IMR-90 (cell line): ENCODE measurements at regions not wholly inside any gene's neighbourhood (a gene's known extent, or its start where the extent isn't known, plus 50 kb on each side); places are given as distances from the start of the nearest gene placed in this dataset.

Source experiments
- ATAC-seq: fragments of 200-7000 bp; cut with Tn5 transposase; 2 replicates; pipeline ENCODE4 v1.9.1; 2020; ENCODE audit warnings: low read depth, mild to moderate bottlenecking, moderate library complexity
- BruUV-seq: library from RNA; stranded (reverse); fragments of 400-500 nt; replicated peaks from 2 replicates; lab custom pipeline; 2021; lab: Mats Ljungman, UMichigan
- CTCF ChIA-PET: fragments of 300-600 bp; formaldehyde crosslinking; extraction: SDS; loops from one replicate; lab custom pipeline; 2021; ENCODE audit warnings: antibody characterized with exemption; lab: Yijun Ruan, JAX
- POLR2A ChIA-PET: fragments of 300-600 bp; sonication (Branson Sonifier 250); formaldehyde crosslinking; loops from one replicate; lab custom pipeline; 2022; ENCODE audit warnings: antibody characterized with exemption; ENCODE audit not compliant: unreplicated experiment; lab: Charles Lee
- DNase-seq: peaks from one replicate; pipeline ENCODE4 v3.0.0; 2013
- H2AFZ ChIP-seq: replicated peaks from 2 replicates; pipeline ENCODE3; 2013; ENCODE audit warnings: low read length, mild to moderate bottlenecking; ENCODE audit not compliant: poor library complexity
- H2AK5ac ChIP-seq: 2 replicates; pipeline ENCODE4 v1.6.1; 2013; ENCODE audit warnings: low read depth, low read length, inconsistent platforms
- H2AK9ac ChIP-seq: replicated peaks from 2 replicates; pipeline ENCODE3; 2013; ENCODE audit warnings: mild to moderate bottlenecking, low read depth, low read length, moderate library complexity; ENCODE audit not compliant: poor library complexity
- H2BK120ac ChIP-seq: 2 replicates; pipeline ENCODE4 v1.6.1; 2013; ENCODE audit warnings: low read depth, low read length, inconsistent platforms
- H2BK15ac ChIP-seq: 3 replicates; pipeline ENCODE4 v1.6.1; 2013; ENCODE audit warnings: low read depth, low read length, inconsistent platforms
- H2BK20ac ChIP-seq: 2 replicates; pipeline ENCODE4 v1.6.1; 2013; ENCODE audit warnings: low read depth, mild to moderate bottlenecking, inconsistent platforms, low read length, moderate library complexity
- H2BK5ac ChIP-seq: 2 replicates; pipeline ENCODE4 v1.6.1; 2013; ENCODE audit warnings: mild to moderate bottlenecking, low read depth, low read length, inconsistent platforms; ENCODE audit not compliant: poor library complexity, severe bottlenecking
- H3K14ac ChIP-seq: replicated peaks from 2 replicates; pipeline ENCODE4 v1.6.1; 2013; ENCODE audit warnings: low read depth, low read length, inconsistent platforms
- H3K18ac ChIP-seq: 2 replicates; pipeline ENCODE4 v1.6.1; 2013; ENCODE audit warnings: low read depth, low read length, control low read depth
- H3K23ac ChIP-seq: 2 replicates; pipeline ENCODE4 v1.6.1; 2013; ENCODE audit warnings: low read depth, low read length, inconsistent platforms
- H3K27ac ChIP-seq: 2 replicates; pipeline ENCODE4 v1.5.1; 2013; ENCODE audit warnings: mild to moderate bottlenecking, control low read depth, low read length; ENCODE audit not compliant: insufficient read depth
- H3K27me3 ChIP-seq: 2 replicates; pipeline ENCODE4 v1.6.1; 2013; ENCODE audit warnings: low read length; ENCODE audit not compliant: control insufficient read depth, insufficient read depth
- H3K36me3 ChIP-seq: 2 replicates; pipeline ENCODE4 v1.6.1; 2013; ENCODE audit warnings: low read length, mixed read lengths; ENCODE audit not compliant: control insufficient read depth, insufficient read depth
- H3K4ac ChIP-seq: 2 replicates; pipeline ENCODE4 v1.6.1; 2013; ENCODE audit warnings: low read depth, low read length, inconsistent platforms
- H3K4me1 ChIP-seq: 2 replicates; pipeline ENCODE4 v1.6.1; 2013; ENCODE audit warnings: low read length, mixed read lengths; ENCODE audit not compliant: control insufficient read depth, insufficient read depth
- H3K4me2 ChIP-seq: 2 replicates; pipeline ENCODE4 v1.6.1; 2013; ENCODE audit warnings: low read depth, mild to moderate bottlenecking, control low read depth, low read length, moderate library complexity
- H3K4me3 ChIP-seq: 2 replicates; pipeline ENCODE4 v1.5.1; 2013; ENCODE audit warnings: low read depth, mild to moderate bottlenecking, control low read depth, low read length, moderate library complexity; ENCODE audit not compliant: insufficient read depth
- H3K56ac ChIP-seq: 2 replicates; pipeline ENCODE4 v1.6.1; 2013; ENCODE audit warnings: low read length, inconsistent platforms; ENCODE audit not compliant: insufficient read depth; ENCODE audit errors: extremely low read depth
- H3K79me1 ChIP-seq, 2 experiments: 2 replicates each; pipeline ENCODE4 v1.6.1; 2013; ENCODE audit warnings: low read length in 2 of 2, inconsistent platforms in 1 of 2, low read depth in 1 of 2
- H3K9ac ChIP-seq: 2 replicates; pipeline ENCODE4 v1.6.1; 2013; ENCODE audit warnings: low read depth, low read length, control low read depth
- H3K9me1 ChIP-seq: 2 replicates; pipeline ENCODE4 v1.6.1; 2013; ENCODE audit warnings: low read length, inconsistent platforms; ENCODE audit not compliant: insufficient read depth
- H3K9me3 ChIP-seq: 2 replicates; pipeline ENCODE4 v1.6.1; 2013; ENCODE audit warnings: low read length; ENCODE audit not compliant: control insufficient read depth, insufficient read depth
- H4K20me1 ChIP-seq: 2 replicates; pipeline ENCODE4 v1.6.1; 2013; ENCODE audit warnings: low read length, inconsistent platforms; ENCODE audit not compliant: insufficient read depth
- H4K5ac ChIP-seq: 2 replicates; pipeline ENCODE4 v1.6.1; 2013; ENCODE audit warnings: mild to moderate bottlenecking, low read depth, low read length, control low read depth
- H4K8ac ChIP-seq, 2 experiments: 2 replicates each; pipeline ENCODE4 v1.6.1; 2013; ENCODE audit warnings: low read depth in 2 of 2, low read length in 2 of 2, control low read depth in 1 of 2, inconsistent platforms in 1 of 2
- H4K91ac ChIP-seq: 2 replicates; pipeline ENCODE4 v1.6.1; 2013; ENCODE audit warnings: low read depth, low read length, inconsistent platforms; ENCODE audit not compliant: insufficient read depth
- CEBPB ChIP-seq: IDR thresholded peaks from 2 replicates; pipeline ENCODE4 v1.6.1; 2012; ENCODE audit warnings: low read depth, low read length, improper control_type of control experiment
- RFX5 ChIP-seq: IDR thresholded peaks from 2 replicates; pipeline ENCODE4 v1.8.0; 2012; ENCODE audit warnings: low read depth, mild to moderate bottlenecking, low read length, moderate library complexity
- WGBS, 2 experiments: methylation state at CpG; one replicate each; pipeline versions ENCODE4 v1.1.5 to v1.1.7; 2013; ENCODE audit warnings: missing lambda C conversion rate in 2 of 2; ENCODE audit not compliant: insufficient read length in 1 of 2; ENCODE audit errors: extremely low coverage in 2 of 2; 5-methylcytosine and 5-hydroxymethylcytosine counted together
- dilution Hi-C: fragments of 300-500 bp; cut with HindIII; formaldehyde crosslinking; loops from one replicate; pipeline ENCODE4 v1.14.3; 2018; ENCODE audit warnings: low sequenced_read_pairs; ENCODE audit not compliant: unreplicated experiment
- in situ Hi-C: fragments of 300-500 bp; cut with MboI; formaldehyde crosslinking; loops from 3 replicates; pipeline ENCODE4 v1.14.3; 2019; ENCODE audit warnings: low sequenced_read_pairs, inconsistent platforms, mixed read lengths
- intact Hi-C: fragments of 100-400 bp; cut with micrococcal nuclease; formaldehyde crosslinking; loops from 2 replicates; pipeline ENCODE4 v1.10.0; 2022

GRCh38 chr1:209505044-209505443 lies 78.5 kb upstream of the CAMK1G start:
- ATAC-seq (no peak), DNase-seq (peak; percentile 28)
- no CpG with 5 or more reads among the region's 1 CpG for WGBS, 2 experiments
- BruUV-seq: no TSS peak
- Histone ChIP-seq H3K9ac (no peak overlapping the region), H3K4me1 (no peaks in the 10 kb centered on the region; the same call in 1 of the 2 replicates), H3K4me2 (no peak overlapping the region), H3K79me1 (no peaks in the 10 kb centered on the region), H2AK5ac (no peak overlapping the region), H3K4me3 (no peak overlapping the region), H3K56ac (no peak overlapping the region), H2AK9ac (no peak overlapping the region), H4K5ac (no peak overlapping the region), H3K27ac (no peak overlapping the region), H3K18ac (no peak overlapping the region), H2BK20ac (no peak overlapping the region), H3K9me1 (no peaks in the 10 kb centered on the region), H4K20me1 (no peaks in the 10 kb centered on the region), H3K9me3 (no peaks in the 10 kb centered on the region), H4K8ac (no peak overlapping the region), H2AFZ (no peak overlapping the region), H3K14ac (no peak overlapping the region), H3K23ac (no peak overlapping the region), H4K91ac (no peak overlapping the region), H2BK120ac (no peak overlapping the region), H3K27me3 (no peaks in the 10 kb centered on the region), H2BK15ac (no peak overlapping the region), H3K4ac (no peak overlapping the region), H3K36me3 (no peaks in the 10 kb centered on the region), H2BK5ac (no peak overlapping the region)
- ChIA-PET CTCF (interaction anchor here (0.7 kb wide), 1 partner anchor 11 kb away, joined by 3 read pairs; no protein-coding TSS in a partner anchor), POLR2A (no interaction called here)
- intact Hi-C loops: no loop called here
- TF ChIP-seq CEBPB (no peak), RFX5 (no peak)
- dilution Hi-C loops: no loop called here
- in situ Hi-C loops: no loop called here
